Tibial nerve (tissue), 4 donors: ENCODE measurements at regions not wholly inside any gene's neighbourhood (a gene's known extent, or its start where the extent isn't known, plus 50 kb on each side); places are given as distances from the start of the nearest gene placed in this dataset.

ENCODE experiments used
- CTCF ChIP-seq, 5 experiments: fragments of 200-600 bp in 3 of 5; fragments of 450-650 bp in 2 of 5; sonication (generic) in 3 of 5; IDR thresholded peaks; one replicate each; pipeline ENCODE4 v1.5.1; 2016 to 2019; ENCODE audit warnings: antibody characterized with exemption in 5 of 5, mild to moderate bottlenecking in 3 of 5, moderate library complexity in 2 of 5
- EP300 ChIP-seq, 2 donors: sonication (generic); formaldehyde crosslinking; IDR thresholded peaks; one replicate each; pipeline ENCODE4 v1.6.1; 2017; ENCODE audit warnings: antibody characterized with exemption in 2 of 2, mild to moderate bottlenecking in 1 of 2
- POLR2A ChIP-seq, 2 donors: fragments of 450-650 bp; IDR thresholded peaks; one replicate each; pipeline ENCODE4 v1.6.1; 2017; ENCODE audit warnings: antibody characterized with exemption in 2 of 2, mild to moderate bottlenecking in 2 of 2, moderate library complexity in 2 of 2

GRCh38 chr1:36737767-36738166 lies 255.1 kb upstream of the CSF3R start:
- TF ChIP-seq CTCF (IDR thresholded peaks at IDR 0.05) (no peak), EP300 (IDR thresholded peaks at IDR 0.05) (no peak), POLR2A (IDR thresholded peaks at IDR 0.05) (no peak)
